LNCAP (cell line): ENCODE measurements at regions not wholly inside any gene's neighbourhood (a gene's known extent, or its start where the extent isn't known, plus 50 kb on each side); places are given as distances from the start of the nearest gene placed in this dataset.

Source experiments
- CTCF ChIP-seq: fragments of 450-650 bp; IDR thresholded peaks from 2 replicates; pipeline ENCODE4 v1.5.1; 2017; ENCODE audit warnings: mild to moderate bottlenecking

GRCh38 chr2:118489712-118490299 is 357.6 kb downstream of the EN1 start:
- TF ChIP-seq CTCF, result no peak

DNA sequence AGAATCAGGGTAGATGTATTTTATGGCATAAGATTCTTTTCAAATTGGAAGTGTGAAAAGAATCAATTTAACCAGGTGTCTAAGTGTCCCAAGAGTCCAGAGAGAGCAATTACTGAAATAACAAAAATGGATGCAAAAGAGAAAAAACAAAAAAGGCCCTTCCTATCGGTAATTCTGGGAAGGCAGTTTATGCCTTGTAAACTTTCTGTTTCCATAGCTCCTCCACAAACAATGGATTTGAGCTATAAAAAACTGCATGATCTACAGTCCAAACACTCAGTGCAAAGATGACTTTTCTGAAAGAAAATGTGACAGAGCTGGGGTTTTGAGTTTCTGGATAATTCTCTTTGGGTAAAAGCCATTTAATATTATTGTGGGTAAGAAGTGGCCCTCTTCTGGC is 366.1 kb downstream of the EN1 start:
- no peak for TF ChIP-seq CTCF

DNA sequence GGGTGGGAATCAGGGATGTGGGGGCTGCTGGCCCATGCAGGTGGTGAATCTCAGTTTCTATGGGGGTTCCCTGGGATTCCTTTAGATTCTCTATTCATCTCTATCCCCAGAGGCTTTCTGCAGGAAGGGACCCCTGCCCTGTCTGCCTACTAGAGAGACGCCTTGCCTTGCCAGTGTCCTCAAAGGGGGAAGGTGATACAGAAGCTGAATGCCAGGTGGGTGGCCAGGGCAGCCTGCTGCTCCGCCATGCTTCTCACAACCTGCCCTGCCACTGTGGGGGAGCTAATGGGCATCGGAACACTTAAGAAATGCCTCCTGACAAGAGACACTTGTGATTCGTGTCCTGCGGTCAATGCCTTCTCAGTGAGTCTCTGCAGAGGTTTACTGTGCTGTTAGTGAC is 368.4 kb downstream of the EN1 start:
- TF ChIP-seq CTCF, result no peak

DNA sequence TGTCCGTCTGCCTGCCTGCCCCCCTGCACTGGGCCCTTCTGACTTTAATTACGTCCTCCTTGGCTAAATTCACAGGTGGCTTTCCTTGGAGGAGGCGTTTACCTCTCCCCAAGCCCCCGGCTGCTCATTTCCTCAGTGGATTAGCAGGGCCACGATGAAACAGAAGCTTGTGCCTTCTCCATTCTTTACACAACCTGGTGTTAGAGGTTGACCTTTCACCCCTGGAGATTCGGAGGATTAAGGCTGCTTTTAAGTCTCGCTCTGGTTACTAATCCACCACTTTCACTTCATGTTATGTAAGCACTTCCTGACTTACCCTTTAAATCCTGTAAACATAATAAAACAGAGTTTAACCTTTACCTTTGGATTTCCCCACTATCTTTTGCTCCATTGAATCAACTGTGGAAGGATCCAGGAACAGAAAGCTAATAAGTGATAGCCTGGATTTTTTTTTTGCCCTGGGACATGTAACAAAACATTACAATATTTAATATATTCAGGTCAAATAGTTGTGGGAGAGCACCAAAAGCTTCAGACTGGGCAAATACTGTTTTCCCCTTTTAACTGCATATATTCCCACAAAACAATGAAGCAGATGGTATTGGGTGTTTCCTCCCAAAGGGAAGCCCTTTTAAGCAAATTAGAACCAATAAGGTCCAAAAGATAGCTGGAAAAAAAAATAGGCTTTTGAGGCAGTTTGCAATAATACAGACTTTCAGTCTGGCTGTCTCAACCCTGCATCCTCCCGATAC is 370.2 kb downstream of the EN1 start:
- TF ChIP-seq CTCF, result no peak

DNA sequence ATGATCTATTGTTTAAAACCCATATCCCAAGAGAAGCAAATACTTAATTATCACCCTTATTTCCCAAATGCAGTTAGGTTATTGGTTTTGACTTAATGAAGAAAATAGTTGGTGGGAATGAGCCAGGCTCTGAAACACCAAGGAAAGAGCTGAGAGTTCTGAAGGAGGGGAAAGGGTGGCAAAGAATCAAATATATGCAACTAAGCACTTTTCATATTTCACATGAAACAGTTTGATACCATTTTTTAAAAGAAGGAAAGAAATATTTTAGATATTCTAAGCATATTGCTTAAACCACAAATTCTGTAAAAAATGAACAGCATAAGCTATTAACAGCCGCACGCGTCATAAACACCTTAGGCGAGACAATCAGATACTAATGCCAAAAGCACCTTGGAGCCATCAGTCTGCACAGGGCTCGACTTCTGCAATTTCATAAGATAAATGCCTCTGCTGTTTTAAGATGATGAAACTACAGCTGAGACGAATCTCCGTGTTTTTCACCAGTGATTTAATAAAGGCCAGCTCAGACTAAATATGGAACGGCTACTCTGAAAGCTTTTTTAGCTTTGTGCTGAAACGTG is 371.7 kb downstream of the EN1 start:
- no peak for TF ChIP-seq CTCF

DNA sequence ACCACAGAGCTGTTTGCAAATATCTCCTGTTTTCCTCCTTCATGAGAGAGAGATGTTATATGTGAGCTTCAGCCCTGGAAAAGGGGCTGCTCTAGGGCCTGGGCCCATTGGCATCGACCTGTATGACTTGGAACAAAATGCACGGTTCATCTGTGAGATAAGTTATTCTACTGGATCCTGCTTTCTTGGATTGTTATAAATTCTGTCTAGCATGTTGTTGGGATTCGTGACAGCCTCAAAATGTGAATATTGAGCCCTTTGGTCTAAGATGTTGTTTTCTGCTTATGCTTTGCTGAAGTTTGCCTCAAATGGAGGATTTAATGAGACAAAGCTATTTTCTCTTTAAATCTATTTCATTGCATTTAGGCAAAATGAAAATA is 372.9 kb downstream of the EN1 start:
- no peak for TF ChIP-seq CTCF

DNA sequence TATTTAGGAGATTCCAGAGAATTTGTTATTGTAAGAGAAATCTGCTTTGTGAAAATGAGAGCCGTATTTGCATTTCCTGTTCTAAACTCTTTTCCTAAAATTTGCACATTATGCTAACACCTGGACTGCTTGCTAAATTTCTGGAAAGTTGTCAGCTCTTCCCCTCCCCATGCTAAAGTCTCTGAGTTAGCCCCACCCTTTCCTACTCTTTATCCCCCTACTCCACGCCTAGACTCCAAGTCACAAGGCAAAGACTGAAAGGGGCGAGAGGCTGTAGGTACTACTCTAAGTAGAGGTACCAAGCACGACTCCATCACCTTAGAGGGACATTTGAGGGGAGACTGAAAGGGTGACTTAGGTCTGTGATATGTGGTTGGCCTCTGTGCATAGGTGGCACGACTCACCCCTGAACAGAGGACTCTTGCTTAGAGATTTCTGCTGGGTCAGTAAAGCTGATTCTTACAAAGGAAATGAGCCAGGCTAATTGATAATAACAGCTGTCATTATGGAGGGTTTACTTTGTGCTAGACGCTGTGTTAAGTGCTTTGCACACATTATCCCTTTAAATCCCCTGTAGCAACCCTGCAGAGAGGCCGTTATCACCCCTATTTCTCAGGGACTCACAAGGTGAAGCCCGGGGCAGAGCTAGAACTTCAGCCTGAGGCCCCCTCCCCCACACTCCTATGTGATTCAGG is 373.5 kb downstream of the EN1 start:
- no peak for TF ChIP-seq CTCF
